ENCODE measurements at regions not wholly inside any gene's neighbourhood (a gene's known extent, or its start where the extent isn't known, plus 50 kb on each side); places are given as distances from the start of the nearest gene placed in this dataset.

GRCh38 chr19:29006057-29006735 lies 206.8 kb downstream of the UQCRFS1 start:
- no peak for DNase-seq (ENCODE audit: insufficient read length, low spot score, missing footprints)
- no peak overlapping the region for H3K4me2 ChIP-seq (ENCODE audit: insufficient read depth, low read length)
- H3K9me3 ChIP-seq (ENCODE audit: low read depth, low read length) = peaks cover 3% of the 10 kb centered on the region
- TF ChIP-seq, protein P1, sequence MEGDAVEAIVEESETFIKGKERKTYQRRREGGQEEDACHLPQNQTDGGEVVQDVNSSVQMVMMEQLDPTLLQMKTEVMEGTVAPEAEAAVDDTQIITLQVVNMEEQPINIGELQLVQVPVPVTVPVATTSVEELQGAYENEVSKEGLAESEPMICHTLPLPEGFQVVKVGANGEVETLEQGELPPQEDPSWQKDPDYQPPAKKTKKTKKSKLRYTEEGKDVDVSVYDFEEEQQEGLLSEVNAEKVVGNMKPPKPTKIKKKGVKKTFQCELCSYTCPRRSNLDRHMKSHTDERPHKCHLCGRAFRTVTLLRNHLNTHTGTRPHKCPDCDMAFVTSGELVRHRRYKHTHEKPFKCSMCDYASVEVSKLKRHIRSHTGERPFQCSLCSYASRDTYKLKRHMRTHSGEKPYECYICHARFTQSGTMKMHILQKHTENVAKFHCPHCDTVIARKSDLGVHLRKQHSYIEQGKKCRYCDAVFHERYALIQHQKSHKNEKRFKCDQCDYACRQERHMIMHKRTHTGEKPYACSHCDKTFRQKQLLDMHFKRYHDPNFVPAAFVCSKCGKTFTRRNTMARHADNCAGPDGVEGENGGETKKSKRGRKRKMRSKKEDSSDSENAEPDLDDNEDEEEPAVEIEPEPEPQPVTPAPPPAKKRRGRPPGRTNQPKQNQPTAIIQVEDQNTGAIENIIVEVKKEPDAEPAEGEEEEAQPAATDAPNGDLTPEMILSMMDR (IDR thresholded peaks at IDR 0.05; ENCODE audit: extremely low read depth, low read depth, low read length) = no peak
- no peaks in the 10 kb centered on the region for H4K20me1 ChIP-seq (ENCODE audit: insufficient read depth, low read length)
- no peaks in the 10 kb centered on the region for H3K79me2 ChIP-seq (ENCODE audit: insufficient read depth, low read length)
- no peak overlapping the region for H3K4me3 ChIP-seq (ENCODE audit: insufficient read depth, low read length)
- H3K27me3 ChIP-seq (ENCODE audit: insufficient read depth, low read length) = no peaks in the 10 kb centered on the region
- no peaks in the 10 kb centered on the region for H3K36me3 ChIP-seq (ENCODE audit: insufficient read depth, low read length)
- H3K27ac ChIP-seq (ENCODE audit: low read depth, low read length) = no peak overlapping the region
- no peaks in the 10 kb centered on the region for H3K4me1 ChIP-seq (ENCODE audit: insufficient read depth, low read length)
- H2AFZ ChIP-seq (ENCODE audit: low read length) = no peak overlapping the region

- Histone ChIP-seq H3K4me2 (ENCODE audit: insufficient read depth, low read length) (no peak overlapping the region), H4K20me1 (ENCODE audit: insufficient read depth, low read length) (no peaks in the 10 kb centered on the region), H3K4me1 (ENCODE audit: insufficient read depth, low read length) (no peaks in the 10 kb centered on the region), H3K27ac (ENCODE audit: low read depth, low read length) (no peak overlapping the region), H3K27me3 (ENCODE audit: insufficient read depth, low read length) (no peaks in the 10 kb centered on the region), H3K79me2 (ENCODE audit: insufficient read depth, low read length) (no peaks in the 10 kb centered on the region), H3K36me3 (ENCODE audit: insufficient read depth, low read length) (no peaks in the 10 kb centered on the region), H3K9me3 (ENCODE audit: low read depth, low read length) (no peaks in the 10 kb centered on the region), H3K4me3 (ENCODE audit: insufficient read depth, low read length) (no peak overlapping the region), H2AFZ (ENCODE audit: low read length) (no peak overlapping the region)
- no peak for DNase-seq (ENCODE audit: insufficient read length, low spot score, missing footprints)
- TF ChIP-seq, protein P1 (IDR thresholded peaks at IDR 0.05; ENCODE audit: extremely low read depth, low read depth, low read length) = no peak
Measured at GRCh38 chr19:29004796-29005195, 208.2 kb downstream of the UQCRFS1 start.

DNA sequence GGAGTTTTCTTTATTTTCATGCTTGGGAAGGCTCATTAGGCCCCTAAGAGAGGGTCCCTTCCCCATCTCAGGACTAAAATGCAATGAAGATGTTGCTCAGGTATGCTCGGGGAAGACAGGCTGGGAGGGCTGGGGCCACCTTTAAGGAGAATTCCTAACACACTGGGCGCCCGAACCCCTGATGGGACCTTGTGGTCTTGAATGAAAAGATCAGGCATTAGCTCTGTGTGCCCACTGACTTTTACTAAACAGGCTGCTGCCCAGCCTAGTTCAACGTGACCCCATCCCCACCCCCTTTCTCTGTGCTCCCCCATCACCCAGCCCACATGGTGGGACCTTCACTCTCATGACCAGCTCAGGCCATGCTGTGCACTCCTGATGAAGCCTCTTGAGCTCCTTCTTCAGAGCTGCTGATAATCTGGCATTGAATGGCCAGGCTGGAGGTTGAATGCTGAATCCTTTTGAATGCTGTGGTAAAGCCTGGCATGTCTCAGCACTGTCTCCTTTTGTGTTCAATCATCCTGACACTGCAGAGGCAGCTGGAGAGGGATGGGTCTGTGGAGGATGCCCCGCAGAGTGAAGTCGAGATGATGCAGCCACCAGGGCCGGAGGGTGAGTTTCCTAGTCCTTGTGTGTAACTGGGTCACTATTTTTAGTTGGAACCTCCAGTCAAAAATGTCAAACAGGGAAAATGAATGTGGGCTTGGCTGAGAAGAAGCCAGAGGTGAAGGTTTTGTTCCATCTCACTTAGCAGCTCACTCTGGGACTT lies 209.1 kb downstream of the UQCRFS1 start:
- Histone ChIP-seq H3K4me1 (ENCODE audit: insufficient read depth, low read length) (no peaks in the 10 kb centered on the region), H3K36me3 (ENCODE audit: insufficient read depth, low read length) (no peaks in the 10 kb centered on the region), H3K9me3 (ENCODE audit: low read depth, low read length) (no peaks in the 10 kb centered on the region), H3K4me2 (ENCODE audit: insufficient read depth, low read length) (no peak overlapping the region), H4K20me1 (ENCODE audit: insufficient read depth, low read length) (no peaks in the 10 kb centered on the region), H3K27me3 (ENCODE audit: insufficient read depth, low read length) (no peaks in the 10 kb centered on the region), H3K79me2 (ENCODE audit: insufficient read depth, low read length) (no peaks in the 10 kb centered on the region), H3K27ac (ENCODE audit: low read depth, low read length) (no peak overlapping the region), H3K4me3 (ENCODE audit: insufficient read depth, low read length) (no peak overlapping the region), H2AFZ (ENCODE audit: low read length) (no peak overlapping the region)
- DNase-seq (ENCODE audit: insufficient read length, low spot score, missing footprints) = no peak
- TF ChIP-seq, protein P1 (IDR thresholded peaks at IDR 0.05; ENCODE audit: extremely low read depth, low read depth, low read length) = no peak

DNA sequence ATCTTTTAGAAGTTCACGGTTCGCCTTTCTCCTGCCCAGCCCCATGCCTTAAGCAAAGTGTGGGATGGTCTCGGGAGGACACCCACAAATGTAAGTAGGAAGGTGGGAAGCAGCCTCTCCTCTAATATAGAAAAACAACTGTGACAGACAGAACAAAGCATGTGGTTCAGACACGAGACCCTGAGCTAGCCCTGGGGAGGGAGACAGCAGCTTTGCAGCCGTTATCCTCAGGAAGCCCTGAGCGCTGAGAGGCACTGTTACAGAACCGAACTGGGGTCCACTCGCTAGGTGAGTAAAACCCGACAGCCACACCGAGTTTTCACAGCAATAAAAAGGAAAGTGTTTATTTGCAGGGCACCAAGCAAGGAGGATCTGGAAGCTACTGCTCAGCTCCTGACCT lies 210.6 kb downstream of the UQCRFS1 start:
- no peak overlapping the region for H3K27ac ChIP-seq (ENCODE audit: low read depth, low read length)
- H3K27me3 ChIP-seq (ENCODE audit: insufficient read depth, low read length) = no peaks in the 10 kb centered on the region
- H4K20me1 ChIP-seq (ENCODE audit: insufficient read depth, low read length) = no peaks in the 10 kb centered on the region
- no peak overlapping the region for H3K4me2 ChIP-seq (ENCODE audit: insufficient read depth, low read length)
- H3K4me3 ChIP-seq (ENCODE audit: insufficient read depth, low read length) = no peak overlapping the region
- H3K4me1 ChIP-seq (ENCODE audit: insufficient read depth, low read length) = no peaks in the 10 kb centered on the region
- H3K79me2 ChIP-seq (ENCODE audit: insufficient read depth, low read length) = no peaks in the 10 kb centered on the region
- no peaks in the 10 kb centered on the region for H3K9me3 ChIP-seq (ENCODE audit: low read depth, low read length)
- no peak overlapping the region for H2AFZ ChIP-seq (ENCODE audit: low read length)
- no peak for DNase-seq (ENCODE audit: insufficient read length, low spot score, missing footprints)
- H3K36me3 ChIP-seq (ENCODE audit: insufficient read depth, low read length) = no peaks in the 10 kb centered on the region
- TF ChIP-seq, protein P1 (IDR thresholded peaks at IDR 0.05; ENCODE audit: extremely low read depth, low read depth, low read length) = no peak

Measured in osteoblast (primary cell).